ENCODE measurements at regions not wholly inside any gene's neighbourhood (a gene's known extent, or its start where the extent isn't known, plus 50 kb on each side); places are given as distances from the start of the nearest gene placed in this dataset.

- TF ChIP-seq, protein P1, sequence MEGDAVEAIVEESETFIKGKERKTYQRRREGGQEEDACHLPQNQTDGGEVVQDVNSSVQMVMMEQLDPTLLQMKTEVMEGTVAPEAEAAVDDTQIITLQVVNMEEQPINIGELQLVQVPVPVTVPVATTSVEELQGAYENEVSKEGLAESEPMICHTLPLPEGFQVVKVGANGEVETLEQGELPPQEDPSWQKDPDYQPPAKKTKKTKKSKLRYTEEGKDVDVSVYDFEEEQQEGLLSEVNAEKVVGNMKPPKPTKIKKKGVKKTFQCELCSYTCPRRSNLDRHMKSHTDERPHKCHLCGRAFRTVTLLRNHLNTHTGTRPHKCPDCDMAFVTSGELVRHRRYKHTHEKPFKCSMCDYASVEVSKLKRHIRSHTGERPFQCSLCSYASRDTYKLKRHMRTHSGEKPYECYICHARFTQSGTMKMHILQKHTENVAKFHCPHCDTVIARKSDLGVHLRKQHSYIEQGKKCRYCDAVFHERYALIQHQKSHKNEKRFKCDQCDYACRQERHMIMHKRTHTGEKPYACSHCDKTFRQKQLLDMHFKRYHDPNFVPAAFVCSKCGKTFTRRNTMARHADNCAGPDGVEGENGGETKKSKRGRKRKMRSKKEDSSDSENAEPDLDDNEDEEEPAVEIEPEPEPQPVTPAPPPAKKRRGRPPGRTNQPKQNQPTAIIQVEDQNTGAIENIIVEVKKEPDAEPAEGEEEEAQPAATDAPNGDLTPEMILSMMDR (IDR thresholded peaks at IDR 0.05): no peak
These were observed 76.4 kb downstream of the OGFRL1 start for GRCh38 chr6:71364889-71365542.

GRCh38 chr6:71367756-71368155, 79.1 kb downstream of the OGFRL1 start:
- TF ChIP-seq, protein P1 (IDR thresholded peaks at IDR 0.05): no peak

GRCh38 chr6:71368284-71368683, 79.7 kb downstream of the OGFRL1 start:
- TF ChIP-seq, protein P1 (IDR thresholded peaks at IDR 0.05): no peak

DNA sequence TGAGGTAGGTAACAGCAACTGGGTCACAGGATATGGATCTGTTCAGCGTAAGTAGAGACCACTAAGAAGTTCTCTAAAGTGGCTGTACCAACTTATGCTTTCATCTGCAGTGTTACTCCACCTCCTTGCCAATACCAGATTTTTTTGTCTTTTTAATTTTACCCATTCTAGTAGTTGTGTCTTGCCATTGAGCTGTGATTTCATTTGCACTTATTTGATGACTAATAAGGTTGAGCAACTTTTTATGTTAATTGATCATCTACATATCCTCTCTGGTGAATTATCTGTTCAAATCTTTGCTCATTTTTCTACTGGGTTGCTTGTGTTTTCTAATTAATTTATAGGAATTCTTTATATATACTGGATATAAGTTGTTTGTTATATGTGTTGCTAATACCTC, 82.9 kb downstream of the OGFRL1 start:
- TF ChIP-seq, protein P1 (IDR thresholded peaks at IDR 0.05): no peak

- TF ChIP-seq, protein P1 (IDR thresholded peaks at IDR 0.05): no peak
These were observed 85.3 kb downstream of the OGFRL1 start for GRCh38 chr6:71373943-71374342.

- TF ChIP-seq, protein P1 (IDR thresholded peaks at IDR 0.05): no peak
These were observed 87.1 kb downstream of the OGFRL1 start for GRCh38 chr6:71375676-71376075.

- TF ChIP-seq, protein P1 (IDR thresholded peaks at IDR 0.05): no peak
These were observed 88.2 kb downstream of the OGFRL1 start for GRCh38 chr6:71376830-71377229.

- TF ChIP-seq, protein P1 (IDR thresholded peaks at IDR 0.05): no peak
These were observed 94.9 kb downstream of the OGFRL1 start for GRCh38 chr6:71383476-71383875.
